SK-N-SH treated with all-trans-retinoic acid at 6 μM for 48 hours (cell line): ENCODE measurements at regions not wholly inside any gene's neighbourhood (a gene's known extent, or its start where the extent isn't known, plus 50 kb on each side); places are given as distances from the start of the nearest gene placed in this dataset.

Experiments
- ATAC-seq: fragments of 200-7000 bp; cut with Tn5 transposase; 3 replicates; pipeline ENCODE4 v1.9.1; 2020; ENCODE audit warnings: mild to moderate bottlenecking, moderate library complexity
- BACH2 ChIP-seq: fragments of 250-450 bp; sonication (Bioruptor Pico); IDR thresholded peaks from 2 replicates; pipeline ENCODE4 v1.9.0; 2021; ENCODE audit warnings: mild to moderate bottlenecking, borderline replicate concordance
- CSDC2 ChIP-seq: fragments of 250-450 bp; sonication (Bioruptor Pico); IDR thresholded peaks from 2 replicates; pipeline ENCODE4 v1.5.0; 2020; ENCODE audit warnings: mild to moderate bottlenecking, moderate library complexity
- ESRRG ChIP-seq: fragments of 250-450 bp; sonication (Bioruptor Pico); IDR thresholded peaks from 2 replicates; pipeline ENCODE4 v1.6.1; 2021; ENCODE audit warnings: mild to moderate bottlenecking
- ISL1 ChIP-seq: fragments of 250-450 bp; sonication (Bioruptor Pico); IDR thresholded peaks from 2 replicates; pipeline ENCODE4 v2.1.2; 2022; ENCODE audit warnings: mild to moderate bottlenecking, moderate library complexity
- OSR1 ChIP-seq: fragments of 250-450 bp; sonication (Bioruptor Pico); IDR thresholded peaks from 2 replicates; pipeline ENCODE4 v1.8.0; 2022; ENCODE audit warnings: moderate library complexity, mild to moderate bottlenecking, inconsistent platforms
- PPARA ChIP-seq: fragments of 250-450 bp; sonication (Bioruptor Pico); IDR thresholded peaks from 2 replicates; pipeline ENCODE4 v1.5.0; 2020; ENCODE audit warnings: mild to moderate bottlenecking, borderline replicate concordance
- RARB ChIP-seq: fragments of 250-450 bp; sonication (Bioruptor Pico); IDR thresholded peaks from 2 replicates; pipeline ENCODE4 v1.8.0; 2021; ENCODE audit warnings: mild to moderate bottlenecking, moderate library complexity
- SNAI2 ChIP-seq: fragments of 250-450 bp; sonication (Bioruptor Pico); IDR thresholded peaks from 2 replicates; pipeline ENCODE4 v1.5.0; 2020; ENCODE audit warnings: mild to moderate bottlenecking, moderate library complexity
- TCF4 ChIP-seq: fragments of 250-450 bp; sonication (Bioruptor Pico); IDR thresholded peaks from 2 replicates; pipeline ENCODE4 v1.8.0; 2021; ENCODE audit warnings: mild to moderate bottlenecking, moderate library complexity, borderline replicate concordance
- TOX ChIP-seq: fragments of 250-450 bp; sonication (Bioruptor Pico); IDR thresholded peaks from 2 replicates; pipeline ENCODE4 v1.8.0; 2021; ENCODE audit warnings: mild to moderate bottlenecking, moderate library complexity, borderline replicate concordance
- TSHZ2 ChIP-seq: fragments of 250-450 bp; sonication (Bioruptor Pico); IDR thresholded peaks from 2 replicates; pipeline ENCODE4 v1.5.0; 2020; ENCODE audit warnings: mild to moderate bottlenecking, moderate library complexity
- ZC3H10 ChIP-seq: fragments of 250-450 bp; sonication (Bioruptor Pico); IDR thresholded peaks from 2 replicates; pipeline ENCODE4 v1.5.1; 2021; ENCODE audit warnings: mild to moderate bottlenecking, moderate library complexity
- ZFP3 ChIP-seq: fragments of 250-450 bp; sonication (Bioruptor Pico); IDR thresholded peaks from 2 replicates; pipeline ENCODE4 v1.5.0; 2020; ENCODE audit warnings: mild to moderate bottlenecking, moderate library complexity
- ZFP30 ChIP-seq: fragments of 450-650 bp; formaldehyde crosslinking; IDR thresholded peaks from 2 replicates; pipeline ENCODE4 v1.5.0; 2022; ENCODE audit warnings: mild to moderate bottlenecking, moderate library complexity
- ZNF565 ChIP-seq: fragments of 450-650 bp; formaldehyde crosslinking; conservative IDR thresholded peaks from 2 replicates; pipeline ENCODE4 v1.5.0; 2020; ENCODE audit warnings: low read depth, mild to moderate bottlenecking, moderate library complexity
- ZNF70 ChIP-seq: fragments of 450-650 bp; formaldehyde crosslinking; IDR thresholded peaks from 2 replicates; pipeline ENCODE4 v1.5.0; 2020; ENCODE audit warnings: mild to moderate bottlenecking, moderate library complexity
- ZNF8 ChIP-seq: fragments of 450-650 bp; formaldehyde crosslinking; IDR thresholded peaks from 2 replicates; pipeline ENCODE4 v1.5.0; 2020; ENCODE audit warnings: mild to moderate bottlenecking, moderate library complexity
- TF ChIP-seq, protein P1 (sequence below): fragments of 250-450 bp; sonication (Bioruptor Pico); IDR thresholded peaks from 2 replicates; pipeline ENCODE4 v1.8.0; 2021; ENCODE audit warnings: low read depth, mild to moderate bottlenecking, moderate library complexity, borderline replicate concordance
- TF ChIP-seq, protein P2 (sequence below): fragments of 250-450 bp; sonication (Bioruptor Pico); IDR thresholded peaks from 2 replicates; pipeline ENCODE4 v1.5.1; 2021; ENCODE audit warnings: mild to moderate bottlenecking, moderate library complexity
- TF ChIP-seq, protein P3 (sequence below): fragments of 250-450 bp; sonication (Bioruptor Pico); IDR thresholded peaks from 2 replicates; pipeline ENCODE4 v1.8.0; 2020; ENCODE audit warnings: mild to moderate bottlenecking, moderate library complexity, borderline replicate concordance

DNA sequence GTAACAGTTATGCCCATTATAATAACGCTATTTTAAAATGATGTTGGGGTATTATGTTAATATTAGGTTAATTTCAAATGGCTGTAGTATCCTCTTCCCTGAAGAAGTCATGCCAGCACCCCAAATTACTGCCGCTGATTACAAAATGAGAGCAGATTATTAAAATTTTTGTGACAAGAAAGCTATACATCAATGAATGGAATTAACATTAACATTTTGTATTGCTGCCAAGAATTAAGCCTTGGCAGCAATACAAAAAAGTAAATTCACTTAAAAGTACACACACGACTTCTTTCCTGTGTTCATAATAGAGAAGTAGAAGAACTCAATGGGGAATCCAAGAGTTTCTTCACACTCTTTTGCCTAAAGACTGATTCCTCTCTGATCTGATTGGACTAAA lies 482.8 kb downstream of the STIM2 start:
- TF ChIP-seq ZNF8, result no peak
- TF ChIP-seq OSR1 (CRISPR knock-in tag), result no peak
- no peak for TF ChIP-seq ZFP30 (CRISPR knock-in tag)
- TF ChIP-seq, all 23 proteins: peak for 0

GRCh38 chr4:27350161-27350560 lies 489.5 kb downstream of the STIM2 start:
- ATAC-seq, result no peak
- TF ChIP-seq TSHZ2 (CRISPR knock-in tag) (no peak), PPARA (CRISPR knock-in tag) (no peak), BACH2 (no peak), ESRRG (CRISPR knock-in tag) (no peak), ZFP3 (CRISPR knock-in tag) (no peak), CSDC2 (CRISPR knock-in tag) (no peak), ZNF565 (CRISPR knock-in tag) (no peak), TCF4 (CRISPR knock-in tag) (no peak), ZNF70 (CRISPR knock-in tag) (no peak), RARB (CRISPR knock-in tag) (no peak), SNAI2 (no peak), TOX (no peak), ZNF8 (no peak), ZFP30 (CRISPR knock-in tag) (no peak), OSR1 (CRISPR knock-in tag) (no peak), ISL1 (CRISPR knock-in tag) (no peak), ZC3H10 (CRISPR knock-in tag) (no peak)
- TF ChIP-seq, protein P1, sequence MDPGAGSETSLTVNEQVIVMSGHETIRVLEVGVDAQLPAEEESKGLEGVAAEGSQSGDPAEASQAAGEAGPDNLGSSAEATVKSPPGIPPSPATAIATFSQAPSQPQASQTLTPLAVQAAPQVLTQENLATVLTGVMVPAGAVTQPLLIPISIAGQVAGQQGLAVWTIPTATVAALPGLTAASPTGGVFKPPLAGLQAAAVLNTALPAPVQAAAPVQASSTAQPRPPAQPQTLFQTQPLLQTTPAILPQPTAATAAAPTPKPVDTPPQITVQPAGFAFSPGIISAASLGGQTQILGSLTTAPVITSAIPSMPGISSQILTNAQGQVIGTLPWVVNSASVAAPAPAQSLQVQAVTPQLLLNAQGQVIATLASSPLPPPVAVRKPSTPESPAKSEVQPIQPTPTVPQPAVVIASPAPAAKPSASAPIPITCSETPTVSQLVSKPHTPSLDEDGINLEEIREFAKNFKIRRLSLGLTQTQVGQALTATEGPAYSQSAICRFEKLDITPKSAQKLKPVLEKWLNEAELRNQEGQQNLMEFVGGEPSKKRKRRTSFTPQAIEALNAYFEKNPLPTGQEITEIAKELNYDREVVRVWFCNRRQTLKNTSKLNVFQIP (CRISPR knock-in tag), result no peak
- TF ChIP-seq, protein P2, sequence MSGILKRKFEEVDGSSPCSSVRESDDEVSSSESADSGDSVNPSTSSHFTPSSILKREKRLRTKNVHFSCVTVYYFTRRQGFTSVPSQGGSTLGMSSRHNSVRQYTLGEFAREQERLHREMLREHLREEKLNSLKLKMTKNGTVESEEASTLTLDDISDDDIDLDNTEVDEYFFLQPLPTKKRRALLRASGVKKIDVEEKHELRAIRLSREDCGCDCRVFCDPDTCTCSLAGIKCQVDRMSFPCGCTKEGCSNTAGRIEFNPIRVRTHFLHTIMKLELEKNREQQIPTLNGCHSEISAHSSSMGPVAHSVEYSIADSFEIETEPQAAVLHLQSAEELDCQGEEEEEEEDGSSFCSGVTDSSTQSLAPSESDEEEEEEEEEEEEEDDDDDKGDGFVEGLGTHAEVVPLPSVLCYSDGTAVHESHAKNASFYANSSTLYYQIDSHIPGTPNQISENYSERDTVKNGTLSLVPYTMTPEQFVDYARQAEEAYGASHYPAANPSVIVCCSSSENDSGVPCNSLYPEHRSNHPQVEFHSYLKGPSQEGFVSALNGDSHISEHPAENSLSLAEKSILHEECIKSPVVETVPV (CRISPR knock-in tag), result no peak
- TF ChIP-seq, protein P3, sequence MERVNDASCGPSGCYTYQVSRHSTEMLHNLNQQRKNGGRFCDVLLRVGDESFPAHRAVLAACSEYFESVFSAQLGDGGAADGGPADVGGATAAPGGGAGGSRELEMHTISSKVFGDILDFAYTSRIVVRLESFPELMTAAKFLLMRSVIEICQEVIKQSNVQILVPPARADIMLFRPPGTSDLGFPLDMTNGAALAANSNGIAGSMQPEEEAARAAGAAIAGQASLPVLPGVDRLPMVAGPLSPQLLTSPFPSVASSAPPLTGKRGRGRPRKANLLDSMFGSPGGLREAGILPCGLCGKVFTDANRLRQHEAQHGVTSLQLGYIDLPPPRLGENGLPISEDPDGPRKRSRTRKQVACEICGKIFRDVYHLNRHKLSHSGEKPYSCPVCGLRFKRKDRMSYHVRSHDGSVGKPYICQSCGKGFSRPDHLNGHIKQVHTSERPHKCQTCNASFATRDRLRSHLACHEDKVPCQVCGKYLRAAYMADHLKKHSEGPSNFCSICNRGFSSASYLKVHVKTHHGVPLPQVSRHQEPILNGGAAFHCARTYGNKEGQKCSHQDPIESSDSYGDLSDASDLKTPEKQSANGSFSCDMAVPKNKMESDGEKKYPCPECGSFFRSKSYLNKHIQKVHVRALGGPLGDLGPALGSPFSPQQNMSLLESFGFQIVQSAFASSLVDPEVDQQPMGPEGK (CRISPR knock-in tag), result no peak
- TF ChIP-seq, all 23 proteins: peak for 0

More for the DNA sequence above, 482.8 kb downstream of the STIM2 start:
- ATAC-seq, result no peak

DNA sequence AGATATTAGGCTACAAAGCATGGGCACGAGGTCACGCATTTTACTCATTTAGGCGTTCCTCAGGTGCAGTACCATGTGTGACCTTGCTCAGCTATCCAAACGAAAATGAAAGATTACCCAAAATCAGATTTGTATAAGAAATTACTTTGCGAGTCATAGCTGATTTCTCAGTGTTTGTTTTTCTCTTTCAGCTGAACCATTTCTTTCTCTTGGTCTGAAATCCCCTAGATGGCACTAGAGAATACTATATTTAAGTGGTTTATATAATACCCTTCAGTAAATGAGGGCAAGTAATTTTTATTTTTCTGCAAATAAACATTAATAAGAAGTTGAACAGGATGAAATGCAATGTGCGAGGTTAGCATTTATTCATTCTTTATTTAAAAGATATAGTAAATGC lies 496.6 kb downstream of the STIM2 start:
- no peak for TF ChIP-seq TSHZ2 (CRISPR knock-in tag)
- TF ChIP-seq ZNF565 (CRISPR knock-in tag), result no peak
- ATAC-seq, result peak; percentile 49; the same call in 2 of the 3 replicates
